Endometrial microvascular endothelial cells (primary cell): ENCODE measurements at regions not wholly inside any gene's neighbourhood (a gene's known extent, or its start where the extent isn't known, plus 50 kb on each side); places are given as distances from the start of the nearest gene placed in this dataset.
"Not testable (repeated sequence)": the region's sequence is repeated elsewhere in the genome, so short reads cannot be mapped to it uniquely, and the experiment has no call there.

Experiments used
- in situ Hi-C: cut with HindIII; loops from 2 replicates; pipeline ENCODE4 v1.10.0; 2017; ENCODE audit warnings: low sequenced_read_pairs, low pct_unique_long_range_greater_than_20kb; ENCODE audit errors: inconsistent ontology term

DNA sequence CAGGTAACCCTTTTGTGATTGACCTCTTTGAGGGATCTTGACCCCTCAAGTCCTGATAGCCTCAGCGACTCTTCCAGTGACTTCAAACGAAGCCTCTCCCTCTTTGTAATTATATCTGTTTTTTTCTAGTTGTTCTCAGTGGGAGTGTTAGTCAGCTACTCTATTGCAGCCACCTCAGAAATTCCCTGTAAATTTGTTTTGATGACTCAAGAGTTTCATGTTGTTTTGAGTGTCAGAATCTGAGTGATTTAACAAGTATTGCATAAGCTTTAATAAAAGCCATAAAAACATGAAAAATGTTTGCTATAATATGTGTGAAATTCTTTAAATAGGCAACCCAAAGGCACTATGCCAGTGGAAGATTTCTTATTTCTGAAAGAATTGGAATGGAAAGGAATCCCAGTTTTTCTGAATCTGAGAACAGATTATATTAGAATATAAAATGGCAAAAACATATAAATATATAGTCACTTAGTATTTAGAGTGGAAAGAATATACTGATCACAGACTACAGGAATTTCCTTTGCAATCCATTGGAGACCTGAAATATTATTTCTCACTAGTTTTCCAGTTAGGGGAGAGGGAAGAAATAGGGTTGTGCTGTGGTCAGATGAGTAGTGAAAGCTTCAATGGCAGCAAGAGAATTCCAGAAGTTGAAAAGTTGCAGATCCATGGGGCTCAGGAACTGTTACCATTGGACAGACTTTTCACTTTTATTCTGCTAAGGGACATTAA lies 94.4 kb upstream of the SEMA3C start:
- in situ Hi-C loops: no loop called here

DNA sequence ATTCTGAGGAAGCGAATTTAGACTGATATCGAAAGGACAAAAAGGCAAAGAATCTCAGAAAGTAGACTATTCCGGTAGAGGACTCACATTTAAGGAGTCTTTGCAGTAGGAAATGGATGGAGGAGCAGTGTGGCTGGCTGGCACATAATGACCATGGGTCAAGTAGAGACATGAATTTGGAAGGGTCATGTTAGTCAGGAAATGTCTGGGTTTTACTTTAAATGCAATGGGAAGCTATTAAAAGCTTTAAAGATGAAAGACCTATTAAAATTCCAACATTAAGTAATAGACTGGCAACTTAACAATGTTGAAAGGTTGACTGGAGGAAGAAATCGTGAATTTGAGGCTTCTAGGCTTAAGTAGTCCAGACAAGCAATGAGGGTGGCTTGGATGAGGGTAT lies 90.0 kb upstream of the SEMA3C start:
- in situ Hi-C loops: no loop called here

DNA sequence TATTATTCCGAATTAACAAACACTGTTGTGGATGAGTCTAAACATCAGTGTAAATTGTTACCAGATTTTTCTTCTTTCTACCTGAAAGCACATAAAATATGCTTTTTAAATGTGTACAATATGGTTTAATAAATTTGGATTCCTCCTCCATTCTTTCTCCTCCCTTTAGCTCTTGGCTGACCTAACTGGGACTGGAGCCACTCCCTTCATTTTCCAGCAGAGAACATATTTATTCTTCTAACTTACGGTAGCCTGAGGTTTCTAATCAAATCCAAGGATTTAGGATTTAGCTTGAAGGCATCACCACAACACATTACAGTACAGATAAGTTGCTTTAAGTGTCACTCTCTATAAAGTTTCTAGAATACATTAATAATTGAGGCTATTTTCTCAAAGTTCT lies 88.2 kb upstream of the SEMA3C start:
- in situ Hi-C loops: no loop called here

DNA sequence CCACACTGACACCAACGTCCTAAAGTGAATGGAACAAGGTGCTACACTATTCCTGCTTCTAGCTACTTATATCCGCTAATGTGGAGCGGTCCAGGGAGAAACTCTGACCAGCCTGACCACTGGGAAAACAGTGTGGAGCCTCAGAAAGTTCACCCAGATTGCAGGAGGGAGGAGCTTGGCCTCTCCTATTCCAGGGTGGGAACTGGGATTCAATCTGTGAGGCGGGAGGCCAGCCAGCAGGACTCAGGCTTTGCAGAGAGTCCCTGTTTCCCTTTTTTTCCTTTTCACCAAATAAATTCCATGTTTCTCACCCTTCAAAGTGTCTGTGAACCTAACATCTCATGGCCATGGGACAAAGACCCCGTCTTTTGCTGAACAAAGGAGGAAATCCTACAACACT lies 86.4 kb upstream of the SEMA3C start:
- in situ Hi-C loops: no loop called here

- in situ Hi-C loops: no loop called here
Measured at GRCh38 chr7:81004098-81004497, 85.2 kb upstream of the SEMA3C start.

DNA sequence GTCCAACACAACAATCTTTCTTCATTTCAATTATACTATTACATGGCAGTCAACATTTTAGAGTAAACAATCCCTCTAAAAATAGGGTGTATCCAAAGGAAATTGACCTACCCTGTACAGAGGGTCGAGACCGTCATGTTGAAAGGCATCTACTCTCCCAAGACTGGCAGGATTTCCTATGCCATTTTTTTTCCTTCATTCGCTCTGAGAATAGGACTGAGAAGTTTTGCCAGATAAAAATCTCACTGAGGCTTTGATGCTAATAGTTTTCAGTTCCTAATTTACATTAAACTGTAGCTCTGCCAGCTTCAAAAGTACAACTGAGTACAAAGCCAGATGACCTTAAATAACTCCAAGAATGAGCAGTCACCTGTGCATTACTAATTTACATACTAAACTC lies 84.5 kb upstream of the SEMA3C start:
- in situ Hi-C loops: no loop called here

DNA sequence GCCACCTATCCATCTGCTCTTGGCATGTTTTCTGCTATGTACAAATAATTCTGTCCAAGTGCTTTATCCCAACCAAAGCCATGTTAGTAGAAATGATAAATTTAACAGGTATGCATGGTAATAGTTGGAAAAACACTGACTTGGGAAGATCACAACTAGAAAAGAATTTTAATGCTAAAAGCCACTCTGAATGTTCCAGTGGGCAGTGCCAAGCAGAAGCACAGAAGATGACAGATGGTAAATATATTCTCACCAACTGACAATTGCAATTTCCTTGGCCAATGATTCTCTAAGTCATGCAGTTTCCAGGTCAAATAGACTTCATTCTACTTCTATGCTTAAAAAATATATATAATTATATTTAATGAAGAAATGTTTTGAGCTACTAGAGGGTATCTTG lies 83.6 kb upstream of the SEMA3C start:
- in situ Hi-C loops: no loop called here

- in situ Hi-C loops: no loop called here
Measured at GRCh38 chr7:80999771-81000170, 80.9 kb upstream of the SEMA3C start.

DNA sequence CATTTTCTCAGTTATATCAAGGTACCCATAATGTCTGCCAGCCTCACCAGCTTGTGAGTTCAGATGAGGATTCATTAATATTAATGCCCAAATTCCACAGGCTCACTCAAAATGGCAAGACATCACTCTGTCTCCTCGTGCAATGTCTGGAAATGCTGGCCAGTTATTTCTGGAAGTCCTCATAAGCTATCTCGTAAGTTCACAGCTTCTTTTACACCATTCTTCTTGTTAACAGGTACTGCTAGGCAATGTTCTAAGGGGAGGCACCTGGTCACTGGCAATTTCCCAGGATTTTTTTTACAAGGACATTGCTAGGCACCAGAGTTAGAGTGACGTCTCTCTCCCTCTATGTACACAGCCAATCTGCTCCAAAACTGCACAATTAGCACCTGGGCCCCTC lies 80.2 kb upstream of the SEMA3C start:
- in situ Hi-C loops: no loop called here

DNA sequence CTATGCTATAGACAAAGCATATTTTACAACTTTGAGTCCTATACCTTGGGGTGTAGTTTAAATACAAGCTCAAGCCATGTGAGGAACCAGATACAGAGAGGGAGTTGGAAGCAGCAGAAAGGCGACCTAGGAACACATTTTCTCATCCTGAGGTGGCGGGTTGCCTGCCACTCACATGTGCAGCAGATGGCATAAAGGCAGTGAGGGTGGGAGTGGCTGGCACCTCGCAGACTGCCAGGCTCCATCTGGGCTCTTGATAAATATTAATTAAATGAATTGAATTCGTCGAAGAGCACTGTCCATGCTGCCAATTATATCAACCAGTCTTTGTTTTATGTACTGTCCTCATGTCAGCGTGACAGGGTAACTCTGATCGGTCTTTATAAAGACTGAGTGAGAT lies 79.0 kb upstream of the SEMA3C start:
- in situ Hi-C loops: no loop called here

- in situ Hi-C loops: not testable (repeated sequence)
Measured at GRCh38 chr7:80996236-80996635, 77.4 kb upstream of the SEMA3C start.

- in situ Hi-C loops: no loop called here
Measured at GRCh38 chr7:80991654-80992053, 72.8 kb upstream of the SEMA3C start.

- in situ Hi-C loops: no loop called here
Measured at GRCh38 chr7:80984619-80985018, 65.8 kb upstream of the SEMA3C start.

DNA sequence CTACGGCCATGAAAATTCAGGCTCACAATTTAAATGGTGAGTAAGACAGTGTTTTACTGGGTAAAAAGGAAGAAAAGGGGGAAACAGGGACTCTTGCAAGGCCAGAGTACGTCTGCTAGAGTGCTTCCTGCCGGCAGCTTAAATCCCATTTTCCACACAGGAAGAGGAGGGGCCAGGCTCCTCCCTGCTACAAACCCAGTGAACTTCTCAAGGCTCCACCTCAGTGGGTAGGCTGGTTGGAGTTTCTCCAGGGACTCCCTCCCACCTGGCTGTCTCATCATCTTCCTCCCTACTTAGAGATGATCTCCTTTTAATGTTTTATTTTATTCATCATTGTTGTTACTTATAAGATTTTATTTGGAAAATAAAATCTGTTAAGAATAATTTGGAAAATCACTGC lies 62.6 kb upstream of the SEMA3C start:
- in situ Hi-C loops: no loop called here

DNA sequence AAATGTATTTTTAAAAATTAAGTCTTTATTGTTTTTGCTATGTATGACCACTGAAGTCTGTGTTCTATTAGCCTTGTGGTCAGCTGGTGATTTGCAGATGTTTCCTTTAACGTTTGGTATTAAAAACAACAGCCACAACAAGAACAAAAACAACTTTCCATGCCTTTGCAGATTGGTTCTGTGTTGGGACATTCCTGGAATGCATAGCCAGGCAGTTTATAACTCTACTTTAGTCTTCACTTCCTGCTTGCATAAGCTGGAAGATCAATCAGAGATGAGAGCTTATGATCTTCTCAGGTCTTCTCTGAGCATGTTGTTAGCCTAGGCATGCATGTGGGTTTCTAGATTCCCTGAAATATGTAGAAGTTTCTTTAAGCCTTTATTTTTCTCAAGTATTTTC lies 58.9 kb upstream of the SEMA3C start:
- in situ Hi-C loops: no loop called here

DNA sequence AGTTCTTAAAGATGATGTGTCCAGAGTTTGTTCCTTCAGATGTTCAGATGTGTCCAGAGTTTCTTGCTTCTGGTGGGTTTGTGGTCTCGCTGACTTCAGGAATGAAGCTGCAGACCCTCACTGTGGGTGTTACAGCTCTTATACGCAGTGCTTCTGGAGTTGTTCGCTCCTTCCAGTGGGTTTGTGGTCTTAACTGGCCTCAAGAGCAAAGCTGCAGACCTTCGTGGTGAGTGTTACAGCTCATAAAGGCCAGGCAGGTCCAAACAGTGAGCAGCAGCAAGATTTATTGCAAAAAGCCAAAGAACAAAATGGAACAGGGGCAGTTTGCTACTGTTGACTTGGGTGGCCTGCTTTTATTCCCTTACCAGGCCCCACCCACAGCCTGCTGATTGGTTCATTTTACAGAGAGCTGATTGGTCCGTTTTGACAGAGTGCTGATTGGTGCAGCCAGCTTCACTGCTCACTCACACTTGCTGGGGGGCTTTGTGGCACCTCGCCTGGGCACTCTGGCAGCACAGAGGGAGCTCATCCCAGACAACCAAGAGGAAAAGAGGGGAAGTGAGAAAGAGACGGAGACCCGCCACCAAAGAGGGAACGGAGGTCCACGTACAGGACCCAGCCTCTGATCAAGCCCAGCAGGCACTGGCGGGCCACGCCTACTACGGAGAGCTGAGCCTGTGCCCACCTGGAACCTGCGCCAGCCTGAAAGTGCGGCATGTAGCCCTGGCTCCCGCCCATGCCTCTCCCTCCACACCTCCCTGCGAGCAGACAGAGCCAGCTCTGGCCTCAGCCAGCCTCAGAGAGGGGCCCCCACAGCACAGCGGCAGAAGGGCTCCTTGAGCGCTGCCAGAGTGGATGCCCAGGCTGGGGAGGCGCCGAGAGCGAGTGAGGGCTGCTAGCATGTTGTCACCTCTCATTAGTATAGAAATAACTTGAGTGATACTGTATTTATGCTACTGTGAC lies 55.8 kb upstream of the SEMA3C start:
- in situ Hi-C loops: no loop called here

DNA sequence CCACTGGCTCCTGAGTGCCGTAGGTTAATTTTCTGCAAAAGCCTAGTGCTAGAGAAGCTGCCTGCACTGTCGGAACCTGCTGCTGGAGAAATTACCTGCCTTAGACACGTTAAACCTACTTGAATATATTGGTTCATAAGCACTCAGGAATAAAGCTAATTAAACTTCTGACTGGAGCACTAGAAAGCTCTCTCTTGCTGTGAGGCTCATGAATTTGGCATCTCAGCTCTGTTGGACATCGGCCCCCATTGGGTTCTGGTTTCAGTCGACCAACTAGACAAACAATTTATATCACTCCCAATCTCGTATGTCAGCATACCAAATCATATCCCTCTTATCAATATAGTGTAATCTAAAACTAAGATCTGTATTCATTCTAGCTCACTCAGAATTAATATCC lies 52.4 kb upstream of the SEMA3C start:
- in situ Hi-C loops: no loop called here
